ENCODE measurements at regions not wholly inside any gene's neighbourhood (a gene's known extent, or its start where the extent isn't known, plus 50 kb on each side); places are given as distances from the start of the nearest gene placed in this dataset.
"Not testable (repeated sequence)": the region's sequence is repeated elsewhere in the genome, so short reads cannot be mapped to it uniquely, and the experiment has no call there.

GRCh38 chr6:81585686-81586085 is 166.8 kb downstream of the TENT5A start:
- TF ChIP-seq CTCF (conservative IDR thresholded peaks at IDR 0.05; ENCODE audit: low read depth, low read length); EZH2 (IDR thresholded peaks at IDR 0.05; ENCODE audit: borderline replicate concordance, low read depth, low read length, poor library complexity, severe bottlenecking): not testable (repeated sequence)
